GM19025 (cell line): ENCODE measurements at regions not wholly inside any gene's neighbourhood (a gene's known extent, or its start where the extent isn't known, plus 50 kb on each side); places are given as distances from the start of the nearest gene placed in this dataset.
"Not testable (repeated sequence)": the region's sequence is repeated elsewhere in the genome, so short reads cannot be mapped to it uniquely, and the experiment has no call there.

ENCODE experiments used
- ATAC-seq: cut with Tn5 transposase; IDR thresholded peaks from one replicate; pipeline ENCODE4 v1.9.1; 2021; ENCODE audit warnings: mild to moderate bottlenecking, low read depth, moderate library complexity; ENCODE audit not compliant: unreplicated experiment

DNA sequence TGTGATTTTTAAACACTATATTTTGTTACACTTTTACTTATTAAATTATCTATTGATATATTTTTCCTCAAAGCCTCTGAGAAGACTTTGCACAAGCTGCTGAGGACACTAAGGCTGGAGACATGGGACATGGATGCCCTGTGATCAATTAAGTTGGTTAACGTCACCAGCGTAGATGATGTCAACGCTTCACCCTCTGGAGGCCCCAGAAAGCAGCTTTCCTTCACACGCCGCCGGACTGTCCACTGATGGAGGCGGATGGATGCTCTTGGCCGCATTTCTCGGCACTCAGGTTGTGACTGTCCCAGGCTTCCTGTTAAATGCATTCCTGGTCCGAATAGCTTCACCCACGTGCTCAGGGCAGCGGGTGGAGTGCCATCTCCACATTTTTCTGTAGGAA is 247.5 kb downstream of the VAPA start:
- no peak for ATAC-seq

- ATAC-seq, result no peak
These were observed 248.5 kb downstream of the VAPA start for GRCh38 chr18:10162340-10162739.

DNA sequence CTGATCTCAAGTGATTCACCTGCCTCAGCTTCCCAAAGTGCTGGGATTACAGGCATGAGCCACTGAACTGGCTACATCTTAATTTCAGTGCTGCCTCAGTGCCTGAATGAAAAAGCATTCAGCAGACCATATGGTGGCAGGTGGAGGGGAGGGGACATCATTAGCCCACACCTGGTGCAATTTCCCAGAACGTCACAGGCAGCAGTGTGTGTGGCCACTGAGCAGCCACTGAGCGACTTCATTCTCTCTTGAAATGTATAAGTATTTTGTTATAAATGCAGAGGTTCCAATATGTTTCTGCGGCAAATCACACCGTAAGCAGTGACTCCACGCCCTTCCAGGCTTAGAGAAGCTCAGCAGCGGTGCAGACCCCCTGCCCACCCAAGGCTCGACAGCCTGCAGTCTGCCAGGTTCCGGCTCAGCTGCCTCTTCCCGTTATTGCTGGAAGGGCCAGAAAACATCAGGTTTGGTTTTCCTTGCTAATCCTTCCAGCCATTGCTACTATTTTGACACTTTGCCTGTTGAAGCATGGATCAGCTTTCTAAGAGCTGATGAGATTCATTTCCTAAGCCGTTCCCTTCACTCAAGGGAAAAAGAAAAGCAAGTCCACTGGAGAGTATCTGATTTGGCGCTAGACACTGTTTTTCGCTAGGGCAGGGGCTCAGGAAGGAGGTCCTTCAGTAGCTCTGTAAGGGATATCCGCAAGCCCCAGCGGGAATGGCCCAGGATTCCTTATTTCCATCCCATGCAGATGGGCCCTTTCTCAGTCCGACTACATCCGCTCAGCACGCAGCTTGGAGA is 250.7 kb downstream of the VAPA start:
- ATAC-seq, result no peak

DNA sequence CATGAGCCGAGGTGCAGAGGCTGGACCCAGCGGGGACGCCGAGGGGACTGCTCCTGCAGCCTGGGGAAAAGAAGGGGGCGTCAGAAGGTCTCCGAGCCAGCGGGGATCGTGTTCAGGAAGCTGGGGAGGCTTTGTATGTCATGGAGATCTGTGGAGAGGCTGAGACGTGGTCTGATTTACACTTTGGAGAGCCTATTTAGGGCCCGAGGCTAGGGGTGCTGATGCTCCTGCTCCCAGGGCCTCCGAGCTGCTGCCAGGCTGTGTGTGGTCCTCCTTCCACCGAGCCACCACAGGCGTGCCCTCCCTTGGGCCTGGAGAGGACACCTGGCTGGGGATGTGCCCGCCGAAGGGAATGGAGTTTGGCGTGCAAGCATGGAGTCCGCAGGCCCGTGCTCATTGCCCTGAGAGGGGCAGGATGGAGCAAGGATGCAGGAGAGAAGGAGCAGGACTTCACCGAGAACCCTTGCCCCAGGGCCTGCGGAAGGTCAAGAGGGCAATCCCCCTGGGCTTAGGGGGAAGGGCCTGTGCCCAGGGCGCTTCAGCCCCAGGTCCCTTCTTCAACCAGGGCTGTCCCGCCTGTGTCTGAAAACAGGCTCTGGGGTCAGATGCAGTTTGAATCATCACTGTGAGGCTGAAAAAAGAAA is 252.5 kb downstream of the VAPA start:
- ATAC-seq, result no peak

- ATAC-seq, result no peak
These were observed 253.9 kb downstream of the VAPA start for GRCh38 chr18:10167759-10168158.

DNA sequence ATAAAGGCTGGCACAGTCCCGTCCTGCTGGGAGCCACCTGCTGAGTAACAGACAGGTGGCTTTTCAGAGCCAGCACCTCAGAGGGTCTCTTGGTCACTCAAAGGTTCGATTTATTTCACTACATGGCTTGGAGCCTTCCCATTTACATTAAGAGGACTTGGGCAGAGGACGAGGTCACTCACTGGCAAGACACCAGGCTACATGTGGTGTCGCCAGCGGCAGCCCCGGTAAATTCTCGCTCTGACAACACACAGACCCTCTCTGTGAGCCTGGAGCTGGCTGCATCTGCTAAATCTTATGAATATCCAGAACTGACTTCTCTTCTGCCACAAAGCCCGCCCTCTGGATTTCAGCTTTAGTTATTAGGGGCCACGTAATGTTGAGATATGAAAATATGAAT is 254.7 kb downstream of the VAPA start:
- no peak for ATAC-seq

DNA sequence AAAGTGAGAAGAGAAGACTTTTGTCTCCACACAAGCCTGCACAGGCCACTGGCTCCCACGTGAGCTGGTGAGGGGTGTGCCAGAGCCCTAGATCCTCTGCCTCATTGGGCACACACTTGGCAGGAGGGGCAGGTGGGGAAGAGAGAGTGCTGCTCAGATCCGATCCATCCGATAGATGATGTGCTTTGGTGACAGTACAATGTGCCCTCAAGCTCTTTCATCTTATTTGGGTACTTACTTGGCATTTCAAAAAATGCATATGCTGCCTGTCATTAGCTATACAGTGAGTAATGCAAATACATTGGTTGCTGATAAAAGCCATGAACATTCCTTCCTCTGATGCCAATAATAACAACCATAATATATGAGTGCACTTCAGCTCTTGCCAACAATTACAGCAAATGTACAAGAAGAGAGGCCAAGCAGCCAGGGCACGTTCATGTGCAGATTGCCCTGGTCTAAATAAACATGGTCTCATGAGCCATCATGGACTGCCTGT is 255.3 kb downstream of the VAPA start:
- ATAC-seq, result no peak

DNA sequence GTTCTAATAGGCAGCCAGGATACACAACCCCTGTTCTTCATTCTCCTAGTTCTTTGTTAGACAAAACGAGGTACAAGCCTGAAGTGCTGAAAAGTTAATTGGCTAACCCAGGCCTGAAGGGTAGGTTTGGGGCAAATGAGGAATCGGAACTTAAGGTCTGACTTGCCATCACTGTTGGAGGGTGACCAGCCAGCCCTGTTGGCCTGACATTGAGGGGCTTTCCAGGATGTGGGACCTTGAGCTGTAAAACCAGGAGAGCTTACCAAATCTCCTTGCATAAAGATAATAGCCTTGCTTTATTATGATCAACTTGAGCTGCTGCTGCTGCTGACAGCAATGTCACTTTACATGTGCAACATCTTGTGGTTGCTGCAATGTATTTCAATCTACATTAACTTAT is 256.0 kb downstream of the VAPA start:
- no peak for ATAC-seq

- no peak for ATAC-seq
These were observed 256.6 kb downstream of the VAPA start for GRCh38 chr18:10170375-10170774.

- not testable (repeated sequence) for ATAC-seq
These were observed 261.5 kb downstream of the VAPA start for GRCh38 chr18:10175333-10175732.

DNA sequence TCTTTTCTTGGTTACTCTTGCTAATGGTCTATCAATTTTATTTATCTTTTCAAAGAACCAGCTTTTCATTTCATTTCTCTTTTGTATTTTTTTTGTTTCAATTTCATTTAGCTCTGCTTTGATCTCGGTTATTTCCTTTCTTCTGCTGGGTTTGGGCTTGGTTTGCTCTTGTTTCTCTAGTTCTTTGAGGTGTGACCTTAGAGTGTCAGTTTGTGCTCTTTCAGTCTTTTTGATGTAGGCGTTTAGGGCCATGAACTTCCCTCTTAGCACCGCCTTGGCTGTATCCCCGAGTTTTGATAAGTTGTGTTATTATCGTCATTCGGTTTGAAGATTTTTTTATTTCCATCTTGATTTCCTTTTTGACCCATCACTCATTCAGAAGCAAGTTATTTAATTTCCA is 265.5 kb downstream of the VAPA start:
- not testable (repeated sequence) for ATAC-seq

DNA sequence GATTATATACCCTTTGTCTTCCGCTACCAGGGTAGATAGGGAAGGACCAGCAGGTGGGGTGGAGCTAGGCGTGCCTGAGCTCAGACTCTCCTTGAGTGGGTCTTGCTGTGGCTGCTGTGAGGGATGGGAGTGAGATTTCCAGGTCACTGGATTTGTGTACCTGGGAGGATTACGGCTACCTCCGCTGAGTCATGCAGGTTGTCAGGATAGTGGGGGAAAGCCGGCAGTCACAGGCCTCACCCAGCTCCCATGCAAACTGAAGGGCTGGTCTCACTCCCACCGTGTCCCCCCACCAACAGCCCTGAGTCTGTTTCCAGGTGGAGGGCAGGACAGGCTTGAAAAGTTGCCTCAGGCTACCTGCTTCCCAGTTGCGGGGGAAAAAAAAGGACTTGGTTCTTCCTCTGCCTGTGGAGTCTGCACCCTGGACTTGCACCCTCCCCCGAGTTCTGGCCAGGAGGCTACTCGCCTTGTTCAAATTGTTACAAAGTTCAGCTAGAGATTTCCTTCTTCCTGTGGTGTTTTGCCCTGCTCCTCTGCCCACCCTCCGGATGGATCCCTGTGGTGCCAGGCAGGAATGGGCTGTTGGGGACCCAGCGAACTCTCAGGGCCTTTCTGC is 268.3 kb downstream of the VAPA start:
- no peak for ATAC-seq

- no peak for ATAC-seq
These were observed 269.7 kb upstream of the APCDD1 start for GRCh38 chr18:10184776-10185175.

DNA sequence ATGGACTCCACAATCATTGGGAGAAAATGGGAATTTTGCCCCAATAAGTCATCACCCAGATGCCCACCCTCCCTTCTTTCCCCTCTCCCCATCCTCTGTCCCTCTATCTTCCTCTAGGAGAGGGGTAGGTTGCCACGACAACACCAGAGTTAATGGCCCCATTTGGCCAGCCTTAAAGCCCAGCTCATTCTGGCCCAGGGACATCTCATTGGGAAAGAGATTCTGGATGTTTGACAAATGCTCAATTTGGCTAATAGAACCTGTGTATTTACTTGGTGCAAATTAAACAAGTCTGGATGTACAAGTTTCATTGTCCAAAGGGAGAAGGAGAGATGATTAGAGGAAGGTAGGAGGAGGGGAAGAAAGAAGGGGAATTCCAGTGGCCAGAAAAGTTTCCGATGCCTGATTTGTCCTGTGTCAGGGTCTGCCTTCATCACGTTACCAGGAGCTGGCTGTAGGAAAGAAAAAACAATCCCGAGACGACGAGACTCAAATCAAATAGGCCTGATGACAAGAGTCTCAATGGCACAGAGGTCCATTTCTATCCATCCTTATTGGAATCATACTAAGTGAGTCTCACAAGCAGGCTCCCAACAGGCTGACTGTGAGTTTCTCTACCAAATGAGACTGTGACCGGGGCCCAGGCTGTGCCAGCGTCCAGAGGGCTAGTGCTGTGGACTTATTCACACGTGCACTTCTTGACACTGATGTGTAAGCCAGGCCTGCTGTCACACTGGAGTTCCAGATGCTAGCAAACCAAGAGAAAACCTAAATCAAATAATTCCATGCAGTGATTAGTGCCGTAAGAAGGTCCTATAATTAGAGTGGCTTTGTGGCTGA is 265.2 kb upstream of the APCDD1 start:
- ATAC-seq, result no peak

- no peak for ATAC-seq
These were observed 263.9 kb upstream of the APCDD1 start for GRCh38 chr18:10190564-10190963.

- ATAC-seq, result no peak
These were observed 261.0 kb upstream of the APCDD1 start for GRCh38 chr18:10193444-10193843.

DNA sequence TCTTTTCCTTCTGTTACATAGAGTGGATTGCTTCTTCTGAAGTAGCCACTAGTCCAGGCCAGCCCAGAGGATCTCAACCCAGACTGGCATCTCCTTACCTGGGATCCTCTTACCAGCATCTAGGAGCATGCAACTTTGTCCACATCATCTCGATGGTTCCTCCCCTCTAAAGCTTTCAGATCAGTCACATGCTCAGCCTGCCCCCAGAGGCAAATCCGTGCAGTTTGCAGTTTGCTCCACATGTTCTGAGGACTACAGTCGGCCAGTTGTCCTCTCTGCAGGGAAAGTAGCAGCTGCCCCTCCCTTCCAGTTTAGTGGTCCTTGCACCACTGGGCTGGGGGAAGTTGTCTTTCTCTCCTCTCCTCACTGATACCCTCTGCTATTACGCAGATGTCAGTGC is 259.8 kb upstream of the APCDD1 start:
- no peak for ATAC-seq

GRCh38 chr18:10195529-10195928 is 258.9 kb upstream of the APCDD1 start:
- no peak for ATAC-seq

GRCh38 chr18:10197097-10197496 is 257.3 kb upstream of the APCDD1 start:
- no peak for ATAC-seq

- ATAC-seq, result no peak
These were observed 253.2 kb upstream of the APCDD1 start for GRCh38 chr18:10201226-10201625.

GRCh38 chr18:10201659-10202058 is 252.8 kb upstream of the APCDD1 start:
- ATAC-seq, result no peak
